Esophagus squamous epithelium (tissue), 5 donors: ENCODE measurements at regions not wholly inside any gene's neighbourhood (a gene's known extent, or its start where the extent isn't known, plus 50 kb on each side); places are given as distances from the start of the nearest gene placed in this dataset.

Source experiments
- DNase-seq: peaks from one replicate; lab custom pipeline; 2025; lab: John Stamatoyannopoulos, UW
- H3K27ac ChIP-seq, 4 donors: fragments of 200-600 bp; sonication (generic); one replicate each; pipeline ENCODE4 v1.5.1; 2016 to 2019; ENCODE audit warnings: mild to moderate bottlenecking in 1 of 4
- H3K27me3 ChIP-seq, 4 donors: fragments of 200-600 bp; sonication (generic); 1 replicate in 3 of 4; 2 replicates in 1 of 4; pipeline versions ENCODE4 v1.5.1 to v1.6.0; 2017 to 2021; ENCODE audit warnings: antibody characterized with exemption in 1 of 4
- H3K36me3 ChIP-seq, 3 donors: fragments of 200-600 bp; sonication (generic); one replicate each; pipeline ENCODE4 v1.5.1; 2016 to 2019
- H3K4me1 ChIP-seq, 3 donors: fragments of 200-600 bp; sonication (generic); one replicate each; pipeline ENCODE4 v1.5.1; 2017 to 2019
- H3K4me3 ChIP-seq, 4 donors: fragments of 200-600 bp; sonication (generic); 1 replicate in 3 of 4; 2 replicates in 1 of 4; pipeline ENCODE4 v1.5.1; 2016 to 2019; ENCODE audit warnings: mild to moderate bottlenecking in 2 of 4, moderate library complexity in 1 of 4
- H3K9me3 ChIP-seq, 3 donors: fragments of 200-600 bp; sonication (generic); one replicate each; pipeline ENCODE4 v1.5.1; 2016 to 2019
- CTCF ChIP-seq, 6 experiments: fragments of 450-650 bp in 4 of 6; fragments of 200-600 bp in 2 of 6; sonication (generic) in 2 of 6; IDR thresholded peaks; one replicate each; pipeline ENCODE4 v1.5.1; 2016 to 2019; ENCODE audit warnings: antibody characterized with exemption in 6 of 6, mild to moderate bottlenecking in 4 of 6, moderate library complexity in 4 of 6
- POLR2A ChIP-seq, 4 donors: fragments of 450-650 bp; IDR thresholded peaks; one replicate each; pipeline ENCODE4 v1.6.1; 2017; ENCODE audit warnings: antibody characterized with exemption in 4 of 4, mild to moderate bottlenecking in 4 of 4, moderate library complexity in 3 of 4
- WGBS, 2 donors: methylation state at CpG; one replicate each; pipeline ENCODE4 v1.1.5; 2018; 5-methylcytosine and 5-hydroxymethylcytosine counted together
- intact Hi-C: fragments of 100-400 bp; cut with DNase I; formaldehyde crosslinking; loops from one replicate; pipeline ENCODE4 v1.15.0; 2022
- donor health status: DM: yes; HTN: yes; CAD: no.

GRCh38 chr13:73938372-73939070 is 195.7 kb downstream of the KLF12 start:
- no peak for DNase-seq
- Histone ChIP-seq H3K27me3 (no peaks in the 10 kb centered on the region), H3K4me1 (no peaks in the 10 kb centered on the region), H3K36me3 (no peaks in the 10 kb centered on the region), H3K9me3 (no peaks in the 10 kb centered on the region), H3K4me3 (no peak overlapping the region), H3K27ac (no peak overlapping the region)
- intact Hi-C loops: no loop called here
- WGBS, 2 donors: 50 to 73% methylated on average over 10 of the region's 10 CpGs
- TF ChIP-seq POLR2A (IDR thresholded peaks at IDR 0.05) (no peak), CTCF (IDR thresholded peaks at IDR 0.05) (no peak)

GRCh38 chr13:73937441-73937840 is 196.8 kb downstream of the KLF12 start:
- Histone ChIP-seq H3K27me3 (no peaks in the 10 kb centered on the region), H3K27ac (no peak overlapping the region), H3K36me3 (no peaks in the 10 kb centered on the region), H3K4me3 (no peak overlapping the region), H3K4me1 (no peaks in the 10 kb centered on the region), H3K9me3 (no peaks in the 10 kb centered on the region)
- intact Hi-C loops: no loop called here
- 94 to 100% methylated on average over 1 of the region's 1 CpG for WGBS, 2 donors
- no peak for DNase-seq
- no peak for TF ChIP-seq CTCF (IDR thresholded peaks at IDR 0.05)
- no peak for TF ChIP-seq POLR2A (IDR thresholded peaks at IDR 0.05)

- Histone ChIP-seq H3K36me3 (no peaks in the 10 kb centered on the region), H3K4me1 (no peaks in the 10 kb centered on the region), H3K4me3 (no peak overlapping the region), H3K27me3 (no peaks in the 10 kb centered on the region), H3K27ac (no peak overlapping the region), H3K9me3 (no peaks in the 10 kb centered on the region)
- intact Hi-C loops: no loop called here
- WGBS, 2 donors: 67 to 81% methylated on average over 3 of the region's 3 CpGs
- DNase-seq: no peak
- no peak for TF ChIP-seq CTCF (IDR thresholded peaks at IDR 0.05)
These were observed 198.2 kb downstream of the KLF12 start for GRCh38 chr13:73935991-73936390.

GRCh38 chr13:73934771-73935170 is 199.4 kb downstream of the KLF12 start:
- 94 to 96% methylated on average over 3 of the region's 3 CpGs for WGBS, 2 donors
- Histone ChIP-seq H3K27ac (no peak overlapping the region), H3K27me3 (no peaks in the 10 kb centered on the region), H3K9me3 (no peaks in the 10 kb centered on the region), H3K4me3 (no peak overlapping the region), H3K36me3 (no peaks in the 10 kb centered on the region), H3K4me1 (no peaks in the 10 kb centered on the region)
- intact Hi-C loops: no loop called here
- DNase-seq: no peak
- TF ChIP-seq POLR2A (IDR thresholded peaks at IDR 0.05): no peak
- TF ChIP-seq CTCF (IDR thresholded peaks at IDR 0.05): no peak

GRCh38 chr13:73934215-73934641 is 200.0 kb downstream of the KLF12 start:
- no peak for DNase-seq
- TF ChIP-seq POLR2A (IDR thresholded peaks at IDR 0.05): no peak
- no peak for TF ChIP-seq CTCF (IDR thresholded peaks at IDR 0.05)
- Histone ChIP-seq H3K4me3 (no peak overlapping the region), H3K27me3 (no peaks in the 10 kb centered on the region), H3K4me1 (no peaks in the 10 kb centered on the region), H3K9me3 (no peaks in the 10 kb centered on the region), H3K36me3 (no peaks in the 10 kb centered on the region), H3K27ac (no peak overlapping the region)
- 41 to 67% methylated on average over 4 of the region's 4 CpGs for WGBS, 2 donors
- intact Hi-C loops: no loop called here
